NCI-H146 treated with DMSO at 0.1 percent for 48 hours (cell line): ENCODE measurements at regions not wholly inside any gene's neighbourhood (a gene's known extent, or its start where the extent isn't known, plus 50 kb on each side); places are given as distances from the start of the nearest gene placed in this dataset.

Experiments used
- DNase-seq: peaks from one replicate; lab custom pipeline; 2025; ENCODE audit not compliant: unreplicated experiment; lab: John Stamatoyannopoulos, UW

DNA sequence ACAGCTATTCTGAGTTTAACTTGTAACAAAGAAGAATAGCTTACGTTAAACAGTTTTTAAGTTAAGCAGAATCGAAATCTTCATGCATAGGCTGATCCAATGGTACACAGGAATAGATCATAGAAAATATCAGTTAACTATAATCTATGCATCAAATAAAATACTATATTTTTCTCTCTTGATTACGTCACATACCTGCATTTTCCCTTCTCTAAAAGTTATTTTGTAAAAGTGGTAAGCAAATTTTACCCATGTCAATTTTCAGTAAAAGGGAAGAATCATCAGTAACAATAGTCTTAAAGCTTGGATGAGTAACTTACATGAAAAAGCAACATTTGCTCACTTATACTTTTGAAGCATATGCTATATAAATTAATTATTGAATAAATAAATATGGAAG is 692.4 kb downstream of the FAT4 start:
- no peak for DNase-seq

- no peak for DNase-seq
Observed at GRCh38 chr4:126012691-126013290, 698.0 kb downstream of the FAT4 start.

DNA sequence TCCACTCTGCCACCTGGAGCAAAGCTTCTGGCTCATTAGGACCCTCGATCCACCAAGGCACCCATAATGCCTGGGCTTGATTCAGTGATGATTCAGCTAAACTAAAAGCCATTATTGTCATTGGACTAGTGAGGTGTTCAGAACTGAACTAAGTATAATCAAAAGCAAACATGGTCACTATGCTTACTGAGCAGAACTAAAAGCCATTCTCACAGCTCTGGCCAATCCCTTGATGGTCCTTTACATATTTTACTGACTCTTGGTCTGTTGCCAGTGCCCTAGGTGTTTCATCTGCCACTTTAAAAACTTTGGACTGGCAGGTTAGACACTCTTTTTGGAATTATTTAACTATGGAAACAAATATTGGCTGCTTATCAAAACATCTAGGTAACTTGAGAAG is 703.5 kb downstream of the FAT4 start:
- DNase-seq, result no peak

GRCh38 chr4:126023896-126024295 is 709.1 kb downstream of the FAT4 start:
- DNase-seq, result no peak

- no peak for DNase-seq
Observed at GRCh38 chr4:126027601-126028000, 712.8 kb downstream of the FAT4 start.

GRCh38 chr4:126028876-126029275 is 714.1 kb downstream of the FAT4 start:
- no peak for DNase-seq

GRCh38 chr4:126037231-126037630 is 722.5 kb downstream of the FAT4 start:
- DNase-seq, result no peak

- DNase-seq, result no peak
Observed at GRCh38 chr4:126038502-126039144, 723.9 kb downstream of the FAT4 start.

- no peak for DNase-seq
Observed at GRCh38 chr4:126046081-126046614, 731.4 kb downstream of the FAT4 start.

DNA sequence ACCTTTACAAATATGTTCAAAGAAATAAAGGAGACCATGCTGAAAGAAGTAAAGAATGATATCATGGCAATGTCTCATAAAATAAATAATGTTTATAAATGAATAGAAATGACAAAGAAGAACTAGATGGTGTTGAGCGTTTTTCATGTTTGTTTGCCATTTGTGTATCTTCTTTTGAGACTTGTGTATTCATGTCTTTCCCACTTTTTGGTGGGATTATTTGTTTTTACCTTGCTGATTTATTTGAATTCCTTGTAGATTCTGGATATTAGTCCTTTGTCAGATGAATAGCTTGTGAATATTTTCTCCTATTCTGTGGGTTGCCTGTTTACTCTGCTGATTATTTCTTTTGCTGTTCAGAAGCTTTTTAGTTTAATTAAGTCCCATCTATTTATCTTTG is 732.4 kb downstream of the FAT4 start:
- DNase-seq, result no peak

- no peak for DNase-seq
Observed at GRCh38 chr4:126051689-126052424, 737.1 kb downstream of the FAT4 start.

DNA sequence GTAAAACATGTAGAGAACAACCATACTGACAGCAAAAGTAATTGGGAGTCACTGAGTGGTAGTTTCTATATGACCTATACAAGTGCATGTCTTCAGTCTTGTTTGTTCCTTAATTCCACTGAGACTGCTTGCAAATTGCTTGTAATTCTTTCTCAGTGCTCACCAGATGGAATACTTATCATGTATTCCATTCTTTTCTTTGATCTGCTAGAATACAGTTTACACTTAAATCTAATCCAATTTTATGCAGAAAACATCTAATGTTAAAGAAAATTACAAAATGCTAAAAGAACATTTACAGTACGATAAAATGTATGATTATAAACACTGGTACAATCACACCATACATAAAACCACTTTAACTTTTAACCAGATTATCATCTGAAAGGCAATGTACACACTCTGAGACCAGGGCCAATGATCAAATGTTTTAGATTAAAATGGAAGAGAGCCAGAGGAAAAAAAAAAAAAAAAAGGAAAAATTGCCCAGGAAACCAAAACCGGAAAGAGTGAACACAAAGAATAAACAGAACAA is 741.4 kb downstream of the FAT4 start:
- DNase-seq, result no peak

DNA sequence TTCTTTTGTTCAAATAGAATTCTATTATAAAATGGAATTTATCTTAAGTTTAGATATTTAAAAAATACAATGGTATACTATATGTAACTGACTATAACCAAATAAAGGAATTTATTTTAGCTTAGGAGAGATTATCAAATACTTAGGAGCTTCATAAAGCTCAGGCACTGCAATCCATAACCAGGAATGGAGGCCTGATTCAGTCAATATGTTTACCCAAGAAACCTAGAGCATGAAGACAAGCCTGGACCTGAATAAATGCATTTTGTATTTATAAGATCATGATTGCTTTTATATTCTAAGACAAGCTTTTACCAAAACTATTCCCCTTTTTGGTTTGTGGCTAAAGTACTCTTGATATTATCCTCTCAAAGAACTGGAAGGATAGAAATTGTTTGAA is 742.6 kb downstream of the FAT4 start:
- no peak for DNase-seq

DNA sequence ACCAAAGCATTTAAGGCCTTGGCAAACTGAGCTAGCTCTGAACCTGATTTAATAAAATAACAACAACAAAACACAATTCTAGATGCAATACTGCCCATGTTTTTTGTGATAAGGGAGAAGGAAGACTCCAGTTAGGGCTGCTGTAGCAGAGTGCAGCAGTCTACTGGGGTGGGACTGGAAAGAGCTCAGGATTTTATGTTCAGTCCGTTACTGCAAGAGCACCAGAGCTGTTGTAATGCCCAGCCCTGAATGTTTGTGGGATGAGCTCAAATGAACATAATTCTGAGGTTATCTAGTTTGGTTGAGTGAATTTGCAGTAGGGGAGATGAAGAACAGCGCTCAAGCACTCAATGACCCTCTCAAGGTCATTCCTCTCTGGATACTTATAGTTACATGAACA is 743.8 kb downstream of the FAT4 start:
- no peak for DNase-seq

DNA sequence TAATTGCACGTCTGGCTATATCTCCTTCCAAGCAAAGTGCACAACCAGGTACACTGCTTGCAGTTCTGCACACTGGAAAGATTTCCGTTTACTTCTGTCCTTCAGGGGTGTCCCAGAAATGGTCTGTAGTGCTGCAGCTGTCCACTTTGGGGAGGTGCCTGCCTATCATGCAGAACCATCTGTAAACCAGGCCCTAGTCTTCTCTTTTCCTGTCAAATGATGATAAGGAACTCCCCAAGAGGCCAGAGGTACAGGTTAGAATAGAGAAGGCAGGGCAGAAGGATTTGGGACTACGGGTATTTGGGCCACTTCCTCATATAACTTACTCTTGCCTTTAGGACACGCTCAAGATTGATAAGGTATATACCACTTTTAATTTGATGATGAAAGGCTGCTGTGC is 746.9 kb downstream of the FAT4 start:
- no peak for DNase-seq

- DNase-seq, result no peak
Observed at GRCh38 chr4:126065016-126065415, 750.3 kb downstream of the FAT4 start.

DNA sequence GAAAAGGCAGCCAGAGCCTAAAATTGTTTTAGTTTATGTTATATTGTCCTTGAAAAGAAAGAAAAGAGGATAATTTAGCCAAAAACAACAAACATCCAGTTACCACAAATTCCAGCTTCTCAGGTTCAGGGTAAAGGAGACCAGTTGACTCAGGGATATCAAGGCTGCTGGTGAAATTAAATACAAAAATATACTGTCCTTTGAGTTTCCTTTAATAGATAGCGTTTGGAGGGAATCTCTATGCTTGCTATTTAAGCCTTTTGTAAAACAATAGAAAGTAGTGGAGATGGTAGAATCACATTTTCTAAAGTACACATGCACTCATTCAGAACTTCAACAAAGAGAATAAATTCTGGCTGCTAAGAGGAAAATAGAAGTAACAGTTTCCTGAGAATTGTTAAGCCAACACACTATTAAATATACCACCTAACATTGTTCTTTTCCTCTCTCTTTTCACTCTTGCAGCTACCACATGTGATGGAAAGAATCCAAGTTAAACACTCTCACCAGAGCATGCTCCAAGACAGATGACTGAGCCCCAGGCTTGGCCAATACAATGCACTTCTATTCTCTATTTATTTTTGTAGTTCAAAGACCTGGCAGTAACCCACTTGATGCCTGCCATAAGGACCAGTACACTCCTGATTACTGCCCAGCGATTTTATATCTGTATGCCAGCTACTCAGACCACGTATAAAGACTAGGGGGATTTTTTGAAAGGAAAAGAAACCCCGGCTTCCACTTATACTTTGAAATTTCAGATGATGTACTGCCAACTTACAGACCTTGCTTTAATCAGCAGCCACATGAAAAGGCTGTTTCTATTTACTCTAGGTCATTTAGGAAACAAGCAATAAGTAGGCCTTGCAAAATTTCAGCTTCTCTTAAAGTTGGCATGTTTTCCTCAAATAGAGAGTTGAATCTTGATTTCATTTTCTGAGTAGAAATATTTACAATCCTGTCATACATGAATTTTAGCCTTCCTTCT is 756.9 kb downstream of the FAT4 start:
- DNase-seq, result no peak

GRCh38 chr4:126081336-126081735 is 766.6 kb downstream of the FAT4 start:
- no peak for DNase-seq

- DNase-seq, result no peak
Observed at GRCh38 chr4:126086041-126086440, 771.3 kb downstream of the FAT4 start.

DNA sequence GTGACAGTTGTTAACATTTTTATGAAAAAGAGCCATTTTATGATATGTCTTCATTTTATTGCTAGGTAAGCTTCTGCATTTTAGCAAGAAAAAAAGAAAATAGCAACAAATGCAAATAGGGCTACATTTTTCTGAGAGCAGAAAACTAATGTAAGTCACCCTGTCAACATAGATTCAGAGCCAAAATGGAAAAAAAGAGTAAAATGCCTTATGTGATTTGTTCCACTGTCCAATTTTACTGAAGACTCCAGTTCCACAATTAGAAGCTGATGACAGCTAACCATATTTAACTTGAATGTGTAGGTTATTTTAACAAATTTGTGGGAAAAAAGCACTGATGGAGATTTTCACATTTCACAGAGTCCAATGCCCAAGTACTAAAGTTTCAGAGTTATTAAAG is 772.3 kb downstream of the FAT4 start:
- no peak for DNase-seq
